ENCODE measurements at regions not wholly inside any gene's neighbourhood (a gene's known extent, or its start where the extent isn't known, plus 50 kb on each side); places are given as distances from the start of the nearest gene placed in this dataset.

DNA sequence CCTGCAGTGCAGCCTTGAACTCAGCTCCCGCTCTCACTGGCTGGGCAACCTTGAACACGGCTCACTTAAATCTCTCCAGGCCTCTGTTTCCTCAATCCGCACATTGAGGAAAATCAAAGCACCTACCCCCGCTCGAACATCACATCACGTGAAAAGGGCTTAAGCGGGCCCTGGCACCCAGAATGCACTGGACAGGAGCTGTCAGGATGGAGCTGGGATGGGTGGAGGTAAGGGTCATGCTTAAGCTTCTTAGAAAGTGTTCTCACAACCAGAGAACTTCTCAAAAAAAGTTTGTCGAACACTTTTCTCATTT, 55.7 kb upstream of the MGMT start:
- TF ChIP-seq, protein P1, sequence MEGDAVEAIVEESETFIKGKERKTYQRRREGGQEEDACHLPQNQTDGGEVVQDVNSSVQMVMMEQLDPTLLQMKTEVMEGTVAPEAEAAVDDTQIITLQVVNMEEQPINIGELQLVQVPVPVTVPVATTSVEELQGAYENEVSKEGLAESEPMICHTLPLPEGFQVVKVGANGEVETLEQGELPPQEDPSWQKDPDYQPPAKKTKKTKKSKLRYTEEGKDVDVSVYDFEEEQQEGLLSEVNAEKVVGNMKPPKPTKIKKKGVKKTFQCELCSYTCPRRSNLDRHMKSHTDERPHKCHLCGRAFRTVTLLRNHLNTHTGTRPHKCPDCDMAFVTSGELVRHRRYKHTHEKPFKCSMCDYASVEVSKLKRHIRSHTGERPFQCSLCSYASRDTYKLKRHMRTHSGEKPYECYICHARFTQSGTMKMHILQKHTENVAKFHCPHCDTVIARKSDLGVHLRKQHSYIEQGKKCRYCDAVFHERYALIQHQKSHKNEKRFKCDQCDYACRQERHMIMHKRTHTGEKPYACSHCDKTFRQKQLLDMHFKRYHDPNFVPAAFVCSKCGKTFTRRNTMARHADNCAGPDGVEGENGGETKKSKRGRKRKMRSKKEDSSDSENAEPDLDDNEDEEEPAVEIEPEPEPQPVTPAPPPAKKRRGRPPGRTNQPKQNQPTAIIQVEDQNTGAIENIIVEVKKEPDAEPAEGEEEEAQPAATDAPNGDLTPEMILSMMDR (IDR thresholded peaks at IDR 0.05): no peak
- no peak for TF ChIP-seq POLR2A (IDR thresholded peaks at IDR 0.05)

Measured in uterus (tissue), 2 donors.